SK-N-MC (cell line): ENCODE measurements at regions not wholly inside any gene's neighbourhood (a gene's known extent, or its start where the extent isn't known, plus 50 kb on each side); places are given as distances from the start of the nearest gene placed in this dataset.

Source experiments
- EZH2 ChIP-seq: fragments of 200-600 bp; sonication (generic); IDR thresholded peaks from one replicate; pipeline ENCODE4 v1.6.1; 2017; ENCODE audit warnings: antibody characterized with exemption
- FOXP2 ChIP-seq: optimal IDR thresholded peaks from 2 replicates; pipeline ENCODE3; 2011; ENCODE audit warnings: mild to moderate bottlenecking, moderate library complexity; ENCODE audit not compliant: insufficient read depth; ENCODE audit errors: extremely low read length, control extremely low read depth
- POLR2AphosphoS5 ChIP-seq: IDR thresholded peaks from 2 replicates; pipeline ENCODE4 v1.6.1; 2012; ENCODE audit warnings: mild to moderate bottlenecking, low read depth, low read length, borderline replicate concordance

DNA sequence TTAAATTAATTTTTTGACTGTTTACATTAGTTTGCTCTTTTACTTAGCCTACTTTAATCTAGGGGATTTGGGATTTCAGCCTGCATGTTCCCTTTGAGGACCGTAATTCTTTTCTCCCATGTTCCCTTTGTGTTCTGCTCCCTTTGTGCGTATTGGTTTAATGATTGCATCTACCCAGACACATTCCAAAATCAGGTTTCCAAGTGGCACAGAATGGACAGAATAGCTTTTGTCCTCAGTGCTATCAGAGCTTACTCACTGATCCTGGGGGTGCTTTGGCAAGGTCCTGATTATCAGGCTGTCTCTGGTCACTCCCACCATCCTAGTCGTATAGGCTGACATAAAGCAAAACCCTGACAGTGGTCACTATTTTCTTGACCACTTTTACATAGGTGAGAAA lies 867.5 kb downstream of the TSN start:
- TF ChIP-seq EZH2 = no peak
- TF ChIP-seq POLR2AphosphoS5 = no peak
- no peak for TF ChIP-seq FOXP2
